Kidney tubule cell (primary cell): ENCODE measurements at regions not wholly inside any gene's neighbourhood (a gene's known extent, or its start where the extent isn't known, plus 50 kb on each side); places are given as distances from the start of the nearest gene placed in this dataset.

ENCODE experiments used
- DNase-seq: peaks from one replicate; pipeline ENCODE4 v3.0.0-alpha.2; 2018; ENCODE audit warnings: low spot score

DNA sequence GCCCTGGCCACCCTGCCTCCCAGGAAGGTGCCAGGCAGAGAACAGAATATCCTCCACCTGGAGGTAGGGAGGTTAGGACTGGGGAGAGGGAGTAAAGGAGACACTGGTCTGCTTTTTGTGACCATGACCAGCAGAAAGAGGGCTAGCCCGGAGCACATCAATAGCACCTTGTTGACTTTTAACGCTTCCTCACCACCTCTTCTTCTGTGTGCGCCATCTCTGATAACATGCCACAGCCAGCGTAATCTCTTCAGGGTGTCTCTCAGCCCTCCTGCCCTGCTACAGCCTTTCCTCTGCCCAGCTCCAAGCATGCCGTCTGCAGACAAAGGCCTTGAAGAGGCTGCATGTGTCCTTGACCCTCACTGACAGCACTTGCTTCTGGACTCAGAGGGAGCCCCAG, 50.9 kb upstream of the GJA5 start:
- DNase-seq, result no peak

DNA sequence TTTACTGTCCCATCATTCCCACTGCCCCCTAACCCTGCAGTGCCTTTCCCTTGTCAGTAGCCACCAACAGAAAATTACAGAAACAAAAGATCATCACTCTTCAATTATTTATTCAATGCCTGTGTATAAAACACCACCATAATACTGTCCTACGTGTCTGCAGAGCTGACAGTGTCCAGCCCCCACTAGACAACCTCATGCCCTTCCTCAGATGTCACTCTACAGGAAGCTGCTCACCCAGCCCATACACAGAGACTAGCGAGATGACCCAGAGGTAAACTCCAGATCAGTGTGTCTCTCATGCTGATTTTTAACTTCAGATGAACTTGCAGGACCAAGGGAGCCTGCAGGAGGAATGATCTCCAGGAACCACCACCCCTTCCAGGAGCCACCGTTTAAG, 51.3 kb upstream of the GJA5 start:
- DNase-seq, result no peak

DNA sequence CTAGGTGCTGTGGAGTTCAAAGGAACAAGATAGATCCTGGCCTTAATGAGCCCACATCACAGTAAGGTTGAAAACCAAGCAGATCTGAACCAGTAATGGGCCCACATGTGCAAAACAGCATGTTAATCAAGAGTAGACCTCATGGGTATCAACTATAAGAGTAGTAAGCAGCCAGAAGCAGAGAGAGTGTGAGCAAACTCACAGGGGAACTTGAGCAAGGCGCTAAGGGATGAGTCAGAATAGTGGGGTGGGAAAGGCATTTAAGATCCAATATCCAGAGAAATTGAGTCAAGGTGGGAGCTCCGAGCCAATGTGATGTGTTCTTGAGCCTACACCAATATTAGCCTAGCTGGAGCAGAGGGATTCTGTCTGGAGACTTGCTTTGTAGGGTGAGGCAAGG, 52.4 kb upstream of the GJA5 start:
- no peak for DNase-seq

DNA sequence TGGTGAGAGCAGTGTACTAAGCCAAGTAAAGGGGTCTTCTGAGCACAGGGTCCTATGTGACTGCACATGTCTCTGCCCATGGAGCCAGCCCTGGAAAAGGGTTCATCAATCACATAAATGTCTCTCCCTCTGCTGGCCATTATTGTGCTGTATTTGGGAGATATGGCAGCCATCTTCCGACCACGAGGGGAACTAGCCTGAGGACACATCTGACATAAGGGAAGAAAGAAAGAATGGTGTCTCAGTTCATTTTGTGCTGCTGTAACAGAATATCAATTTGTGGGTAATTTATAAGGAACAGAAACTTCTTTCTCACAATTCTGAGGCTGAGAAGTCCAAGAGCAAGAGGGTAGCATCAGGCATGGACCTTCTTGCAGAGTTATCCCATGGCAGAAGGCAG, 55.1 kb upstream of the GJA5 start:
- no peak for DNase-seq

DNA sequence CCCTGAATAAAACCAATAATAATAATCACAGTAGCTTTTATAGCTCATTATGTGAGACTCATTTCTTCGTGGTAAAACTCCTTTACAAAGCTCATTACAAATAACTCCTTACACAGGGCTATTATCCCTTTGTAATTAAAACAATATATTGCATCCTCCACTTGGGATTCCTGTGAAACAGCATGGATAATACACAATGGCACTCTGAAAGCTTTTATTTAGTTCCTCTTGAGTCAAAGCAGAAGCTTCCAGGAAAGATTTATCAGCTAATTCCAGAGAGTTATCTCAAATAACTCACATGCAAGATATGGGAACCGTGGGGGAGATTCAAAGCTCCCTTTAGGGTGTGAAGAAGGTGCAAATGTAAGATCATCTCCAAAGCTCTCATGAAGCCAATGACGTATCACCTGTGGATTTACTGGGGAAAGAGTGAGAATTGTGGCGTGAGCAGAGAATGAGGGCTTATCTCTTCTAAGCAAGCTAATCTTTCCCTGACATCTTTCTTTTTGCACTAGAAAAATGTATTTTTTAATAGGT, 60.4 kb upstream of the GJA5 start:
- no peak for DNase-seq

DNA sequence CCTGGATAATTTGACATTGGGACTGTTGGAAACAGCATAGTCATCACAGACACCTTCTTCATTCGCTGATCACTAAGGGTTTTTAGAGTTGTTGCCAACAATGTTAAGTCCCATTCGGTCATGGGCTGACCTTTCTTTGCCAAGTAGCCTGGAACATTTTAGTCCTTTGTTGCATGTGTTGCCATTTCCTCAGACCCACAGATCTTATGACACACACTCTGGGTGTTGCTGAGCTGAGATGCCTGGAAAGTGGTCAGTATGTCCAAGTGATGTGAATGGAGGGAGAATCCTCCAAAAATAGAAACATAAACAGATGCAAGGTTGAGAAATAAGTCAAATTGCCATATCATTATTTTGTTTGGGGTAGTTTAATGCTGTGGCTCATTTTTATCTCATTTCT, 61.5 kb upstream of the GJA5 start:
- DNase-seq, result no peak

DNA sequence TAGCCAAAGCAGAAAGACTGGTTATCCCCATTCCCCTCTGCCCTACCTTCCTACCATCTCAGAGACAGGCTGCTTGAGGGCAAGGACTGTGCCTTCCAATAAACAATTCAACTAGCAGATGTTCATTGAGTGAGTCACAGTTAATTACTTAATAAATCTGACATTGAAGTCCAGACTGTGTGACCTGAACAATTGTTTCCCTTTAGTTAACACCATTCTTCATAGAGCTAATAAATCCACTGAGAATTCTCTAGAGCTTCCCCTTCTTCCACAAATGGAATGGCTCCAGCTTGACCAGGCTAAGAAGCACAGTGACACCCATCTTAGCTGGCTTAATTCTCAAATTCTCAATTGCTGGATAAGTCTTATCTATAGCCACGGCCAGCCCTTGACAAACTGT, 61.9 kb upstream of the GJA5 start:
- no peak for DNase-seq

DNA sequence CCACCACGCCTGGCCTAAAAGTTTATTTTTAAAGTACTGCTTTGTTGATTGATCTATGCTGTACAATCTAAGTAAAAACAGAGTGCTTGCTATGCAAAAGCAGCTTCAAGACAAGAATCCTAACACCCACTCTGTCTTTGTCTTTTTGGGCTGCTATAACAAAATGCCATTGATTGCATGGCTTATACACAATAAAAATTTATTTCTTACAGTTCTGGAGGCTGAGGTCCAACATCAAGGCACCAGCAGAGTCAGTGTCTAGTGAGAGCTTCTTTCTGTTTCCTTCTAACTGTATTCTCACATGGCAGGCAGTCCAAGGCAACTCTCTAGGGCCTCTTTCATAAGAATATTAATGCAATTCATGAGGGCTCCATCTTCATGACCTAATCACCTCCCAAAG, 63.6 kb upstream of the GJA5 start:
- DNase-seq, result no peak

DNA sequence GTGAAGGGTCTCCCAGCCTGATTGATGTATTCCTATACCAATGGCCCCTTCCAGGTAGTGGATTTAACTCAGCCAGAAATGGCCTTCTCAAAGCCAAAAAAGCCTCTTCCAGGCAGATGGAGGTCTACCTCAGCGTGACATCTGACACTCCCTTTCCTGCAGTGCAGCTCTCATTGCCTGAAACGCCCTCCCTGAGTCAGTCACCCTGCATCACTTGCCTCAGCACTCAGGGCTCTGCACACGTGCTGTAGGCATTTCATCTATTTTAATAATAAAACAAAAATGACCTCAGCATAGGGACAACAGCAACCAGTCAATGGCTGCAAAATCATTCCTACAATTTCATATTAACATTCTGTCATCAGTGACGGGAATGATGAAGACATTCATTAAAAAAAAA, 64.4 kb upstream of the GJA5 start:
- no peak for DNase-seq

DNA sequence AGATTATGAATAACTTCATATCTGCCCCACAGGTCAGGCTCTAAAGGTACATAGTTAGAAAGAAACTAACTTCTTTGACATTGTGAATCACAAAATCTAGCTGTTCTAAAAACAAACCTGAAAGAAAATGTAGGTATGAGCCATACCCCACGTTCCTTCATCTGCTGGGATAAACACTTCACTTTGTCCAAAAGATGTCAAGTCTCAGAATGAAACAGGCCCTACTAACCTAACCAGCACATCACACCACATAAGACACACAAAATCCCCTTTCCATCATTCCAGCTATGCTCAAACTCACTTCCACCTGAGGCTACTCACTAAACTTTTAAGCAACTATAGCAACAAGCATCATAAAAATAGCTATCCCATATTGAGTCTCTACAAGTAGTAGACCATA, 65.2 kb upstream of the GJA5 start:
- DNase-seq, result no peak

DNA sequence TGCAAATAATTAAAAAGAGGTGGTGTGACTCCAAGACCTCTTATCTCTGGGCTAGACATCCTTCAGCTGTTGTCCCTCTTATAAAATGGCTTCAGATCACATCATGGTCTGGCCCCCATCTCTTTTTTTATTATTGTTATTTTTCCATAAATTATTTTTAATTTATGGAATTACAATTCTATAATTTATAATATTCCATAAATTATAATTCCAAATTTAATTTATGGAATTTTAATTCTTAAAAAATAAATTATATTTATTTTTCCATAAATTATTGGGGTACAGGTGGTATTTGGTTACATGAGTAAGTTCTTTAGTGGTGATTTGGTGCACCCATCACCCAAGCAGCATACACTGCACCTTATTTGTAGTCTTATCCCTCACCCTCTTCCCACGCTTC, 65.9 kb upstream of the GJA5 start:
- no peak for DNase-seq

DNA sequence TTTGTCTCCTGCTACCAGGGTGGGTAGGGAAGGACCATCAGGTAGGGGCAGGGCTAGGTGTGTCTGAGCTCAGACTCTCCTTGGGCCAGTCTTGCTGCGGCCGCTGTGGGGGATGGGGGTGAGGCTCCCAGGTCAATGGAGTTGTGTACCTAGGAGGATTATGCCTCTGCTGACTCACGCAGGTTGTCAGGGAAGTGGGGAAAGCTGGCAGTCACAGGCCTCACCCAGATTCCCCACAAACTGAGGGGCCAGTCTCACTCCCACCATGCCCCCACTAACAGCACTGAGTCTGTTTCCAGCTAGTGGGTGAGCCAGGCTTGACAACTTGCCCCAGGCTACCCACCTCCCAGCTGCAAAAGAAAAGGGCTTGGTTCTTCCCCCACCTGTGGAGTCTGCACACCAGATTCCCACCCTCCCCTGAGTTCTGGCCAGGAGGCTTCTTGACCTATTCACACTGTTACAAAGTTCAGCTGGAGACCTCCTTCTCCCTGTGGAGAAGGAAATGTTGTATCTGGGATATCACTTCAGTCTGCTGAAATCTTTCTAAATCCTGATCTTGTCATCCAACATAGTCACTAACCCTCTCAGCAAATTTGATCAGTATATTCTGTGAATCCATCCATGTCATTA, 69.2 kb upstream of the GJA8 start:
- DNase-seq, result no peak

DNA sequence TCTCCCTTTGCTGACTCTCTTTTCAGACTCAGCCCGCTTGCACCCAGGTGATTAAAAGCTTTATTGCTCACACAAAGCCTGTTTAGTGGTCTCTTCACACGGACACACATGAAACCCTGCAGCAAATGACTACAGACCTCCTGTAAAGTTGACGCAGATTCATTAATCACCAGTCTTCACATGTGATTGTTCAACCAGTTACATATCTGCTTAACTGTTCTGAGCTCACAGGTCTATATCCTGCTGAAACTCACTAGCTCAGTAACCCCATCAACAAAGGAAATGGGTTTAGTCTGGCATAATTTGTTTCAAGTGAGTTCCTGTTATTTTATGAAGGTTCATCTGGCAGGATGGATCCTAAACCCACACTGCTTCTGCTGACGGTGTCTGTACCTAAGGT, 68.4 kb upstream of the GJA8 start:
- no peak for DNase-seq

DNA sequence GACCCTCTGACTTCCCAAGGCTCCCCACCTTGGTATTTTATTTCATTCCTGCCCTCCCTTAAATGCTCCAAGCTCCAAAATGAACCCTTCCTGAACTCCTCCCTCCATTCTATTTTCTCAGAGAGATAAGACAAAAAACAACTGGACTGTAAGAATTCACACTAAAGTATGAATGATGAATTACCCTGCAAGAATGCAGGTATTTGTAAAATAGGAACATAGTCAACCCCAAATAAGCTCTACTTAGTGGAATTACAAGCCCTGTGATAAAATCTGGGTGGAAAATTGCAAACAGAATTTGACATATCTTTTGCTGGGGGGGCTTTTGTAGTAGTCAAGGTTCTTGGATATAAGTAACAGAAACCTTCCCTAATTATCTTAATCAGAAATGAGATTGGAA, 67.8 kb upstream of the GJA8 start:
- DNase-seq, result no peak

DNA sequence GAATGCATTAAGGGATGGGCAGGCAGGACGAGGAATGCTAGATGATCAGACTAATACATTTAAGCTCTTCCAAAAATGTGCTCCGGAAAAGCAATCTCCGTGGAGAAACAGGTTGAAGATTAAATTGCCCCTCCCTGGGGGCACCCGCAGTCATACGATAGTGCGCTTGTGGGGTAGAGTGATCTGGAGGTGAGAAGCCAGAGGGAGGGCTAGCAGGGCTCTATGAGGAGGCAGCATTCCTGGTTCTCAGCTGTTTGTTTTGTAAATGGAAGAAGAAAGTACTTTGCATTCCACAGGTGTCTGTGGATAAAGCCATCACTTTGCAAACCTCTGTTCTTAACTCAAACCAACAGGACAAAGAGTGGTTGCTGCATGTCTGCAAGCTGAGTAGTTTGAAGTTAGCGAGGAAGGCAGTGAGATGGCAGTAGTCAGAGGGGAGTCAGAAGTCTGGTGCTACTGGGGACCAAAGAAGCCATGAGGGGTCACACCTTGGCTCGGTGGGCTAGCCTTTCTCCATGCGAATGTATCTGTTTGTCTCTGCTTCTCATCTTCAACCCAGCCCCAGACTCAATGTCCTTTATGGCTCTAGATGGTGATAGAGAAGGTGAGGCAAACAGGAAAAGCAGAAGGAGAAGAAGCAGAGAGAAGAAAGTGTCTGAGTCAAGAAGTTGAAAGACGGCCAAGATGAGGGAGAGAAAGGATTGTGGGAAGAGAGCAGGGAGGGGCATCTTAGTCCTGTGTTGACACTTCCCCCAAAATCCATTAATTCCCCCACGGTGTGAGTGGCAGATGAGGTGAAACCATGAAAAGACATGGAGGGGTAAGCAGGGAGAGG, 65.2 kb upstream of the GJA8 start:
- no peak for DNase-seq

DNA sequence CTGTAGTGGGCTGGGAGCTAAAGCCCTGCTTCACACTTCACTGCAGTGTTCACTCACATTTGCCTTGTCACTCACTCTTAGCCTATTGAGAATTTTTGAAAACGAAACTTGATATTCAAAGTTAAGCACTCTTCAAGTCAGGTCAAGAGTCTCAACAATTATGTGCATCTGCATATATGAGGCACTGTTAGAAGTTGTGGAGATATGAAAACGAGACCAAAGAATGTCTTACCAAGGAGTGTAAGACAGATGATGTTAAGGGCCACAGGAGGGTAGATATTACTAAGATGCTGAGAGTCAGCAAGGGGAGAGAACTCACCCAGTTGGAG, 64.7 kb upstream of the GJA8 start:
- no peak for DNase-seq

DNA sequence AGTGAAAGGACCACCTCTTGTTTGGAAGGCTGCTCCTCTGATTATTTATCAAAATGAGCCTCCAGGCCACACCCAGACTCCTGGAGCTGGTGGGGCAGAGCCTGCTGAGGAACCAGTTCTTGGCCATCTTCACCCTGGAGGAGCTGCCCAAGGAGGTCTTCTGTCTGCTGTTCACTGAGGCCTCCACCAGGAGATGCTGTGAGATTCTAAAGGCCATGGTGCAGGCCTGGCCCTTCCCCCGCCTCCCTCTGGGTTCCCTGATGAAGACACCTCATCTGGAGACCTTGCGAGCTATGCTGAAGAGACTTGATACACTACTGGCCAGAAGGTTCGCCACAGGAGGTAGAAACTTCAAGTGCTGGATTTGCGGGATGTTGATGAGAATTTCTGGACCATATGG, 61.7 kb upstream of the GJA8 start:
- no peak for DNase-seq

DNA sequence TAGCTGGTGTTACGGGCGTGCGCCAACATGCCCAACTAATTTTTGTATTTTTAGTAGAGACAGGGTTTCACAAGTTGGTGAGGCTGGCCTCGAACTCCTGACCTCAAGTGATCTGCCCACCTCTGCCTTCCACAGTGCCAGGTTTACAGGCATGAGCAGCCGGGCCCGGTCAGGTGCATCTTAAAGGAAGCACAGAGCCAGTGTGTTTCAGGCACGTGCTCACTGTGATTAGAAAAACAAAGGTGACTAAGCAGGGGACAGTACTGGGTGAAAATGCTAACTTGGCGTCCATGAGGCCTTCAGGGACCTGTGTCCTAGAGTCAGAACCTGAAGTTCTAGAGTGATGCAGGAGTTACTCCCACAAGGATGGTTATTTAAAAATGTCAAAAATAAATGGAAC, 60.0 kb upstream of the GJA8 start:
- DNase-seq, result peak; percentile 31

DNA sequence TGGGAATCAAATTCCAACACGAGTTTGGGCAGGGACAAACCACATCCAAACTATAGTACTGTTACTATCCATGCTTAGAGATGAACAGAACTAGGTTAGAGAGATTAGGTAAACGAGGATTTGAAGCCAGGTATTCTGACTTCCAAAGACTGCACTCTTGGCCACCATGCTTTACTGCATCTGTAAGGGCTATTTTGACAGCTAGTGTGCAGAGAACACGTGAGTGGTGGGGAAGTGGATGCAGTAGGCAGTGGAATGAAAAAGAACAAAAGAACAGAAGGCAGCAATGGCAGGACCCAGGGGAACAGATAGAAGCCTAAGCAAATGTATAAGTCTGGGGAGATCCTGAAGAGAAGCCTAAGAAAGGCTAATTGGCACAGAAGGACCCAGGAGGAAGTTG, 59.1 kb upstream of the GJA8 start:
- no peak for DNase-seq

DNA sequence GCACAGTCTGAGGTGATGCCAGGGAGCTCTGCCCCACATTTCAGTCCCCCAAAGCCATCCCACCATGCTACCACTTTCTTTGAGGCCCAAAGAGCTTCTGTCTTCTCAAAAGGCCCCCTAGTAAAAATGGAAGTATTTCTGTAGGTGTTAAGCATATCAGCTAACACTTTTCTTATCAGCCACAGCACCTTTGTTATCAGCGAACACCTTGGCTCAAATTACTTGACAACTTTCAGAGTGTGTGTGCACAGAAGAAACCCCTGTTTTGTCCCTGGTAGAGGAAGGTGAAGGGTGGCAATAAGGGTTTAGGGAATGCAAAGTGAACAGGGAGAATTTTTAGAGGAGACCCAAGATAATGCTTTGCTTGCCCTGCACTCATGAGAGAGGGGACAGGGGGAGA, 54.8 kb upstream of the GJA8 start:
- DNase-seq, result no peak

DNA sequence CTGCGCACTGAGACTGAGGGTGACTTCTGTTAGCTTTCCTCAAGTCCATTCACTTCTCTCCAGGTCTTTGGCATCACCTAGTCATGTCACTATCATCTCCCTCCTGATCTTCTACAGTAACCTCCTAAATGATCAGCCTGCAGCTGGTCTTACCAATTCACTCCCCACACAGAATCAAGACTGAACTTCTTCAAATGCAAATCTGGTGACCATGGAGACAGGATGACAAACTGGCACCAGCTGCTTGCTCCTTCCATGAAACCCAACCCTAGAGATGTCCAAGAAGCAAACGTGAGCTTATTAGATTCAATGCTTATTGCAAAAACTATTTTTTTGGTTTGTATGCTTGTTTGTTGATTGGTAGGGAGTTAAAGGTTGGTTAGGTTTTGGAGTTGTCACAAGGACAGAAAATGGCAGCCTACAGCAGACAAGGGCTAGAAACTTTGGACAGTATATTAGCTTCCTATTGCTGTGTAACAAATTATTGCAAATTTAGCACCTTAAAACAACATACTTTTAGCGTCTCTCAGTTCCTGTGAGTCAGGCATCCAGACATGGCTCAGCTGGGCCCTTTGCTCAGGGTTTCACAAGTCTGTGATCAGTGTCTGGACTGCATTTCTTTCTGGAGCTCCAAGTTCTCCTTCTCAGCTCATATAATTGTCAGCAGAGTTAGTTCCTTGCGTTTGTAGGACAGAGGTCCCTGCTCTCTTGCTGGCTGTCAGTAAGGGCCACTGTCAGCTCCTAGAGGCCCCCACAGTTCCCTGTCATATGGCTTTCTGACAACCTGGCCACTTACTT, 53.3 kb upstream of the GJA8 start:
- DNase-seq, result no peak

DNA sequence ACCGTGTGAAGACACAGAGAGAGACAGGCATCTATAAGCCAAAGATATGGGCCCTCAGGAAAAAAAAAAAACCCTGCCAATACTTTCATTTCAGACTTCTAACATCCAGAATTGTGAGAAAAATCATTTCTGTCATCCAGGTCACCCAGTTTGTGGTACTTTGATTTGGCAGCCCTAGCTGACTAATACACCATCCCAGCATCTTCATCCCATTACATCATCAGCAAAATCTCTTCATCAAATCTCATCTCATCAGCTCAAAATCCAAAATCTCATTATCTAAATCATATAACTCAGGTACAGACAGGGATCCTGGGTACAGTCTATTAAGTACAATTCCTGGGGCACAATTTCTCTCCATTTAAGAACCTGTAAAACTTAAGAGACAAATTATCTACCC, 51.9 kb upstream of the GJA8 start:
- DNase-seq, result no peak

DNA sequence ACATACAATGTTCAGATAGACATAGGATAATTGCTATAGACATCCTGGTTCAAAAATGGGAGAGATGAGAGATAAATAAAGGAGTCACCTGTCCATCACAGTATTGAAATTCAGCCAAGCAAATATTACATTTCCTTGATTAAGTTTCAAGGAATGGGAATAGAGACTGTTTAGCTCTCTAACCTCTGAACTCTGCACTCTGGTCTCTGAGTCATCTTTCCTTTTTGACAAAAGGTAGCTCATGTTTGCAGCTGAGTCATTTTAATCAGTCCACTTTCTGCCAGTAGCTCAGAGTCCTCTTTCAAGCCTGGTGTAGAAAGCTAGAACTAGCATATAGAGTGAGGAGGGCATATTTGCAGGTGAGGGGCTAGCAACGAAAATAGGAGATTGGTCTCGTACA, 51.4 kb upstream of the GJA8 start:
- peak; percentile 73 for DNase-seq
